Activated T-cell treated with anti-CD3 and anti-CD28 coated beads, Interleukin-2, amount 50 U/mL, for 1 hour (primary cell): ENCODE measurements at regions not wholly inside any gene's neighbourhood (a gene's known extent, or its start where the extent isn't known, plus 50 kb on each side); places are given as distances from the start of the nearest gene placed in this dataset.
"Not testable (repeated sequence)": the region's sequence is repeated elsewhere in the genome, so short reads cannot be mapped to it uniquely, and the experiment has no call there.

Source experiments
- DNase-seq: peaks from one replicate; pipeline ENCODE4 v3.0.0-alpha.2; 2020

DNA sequence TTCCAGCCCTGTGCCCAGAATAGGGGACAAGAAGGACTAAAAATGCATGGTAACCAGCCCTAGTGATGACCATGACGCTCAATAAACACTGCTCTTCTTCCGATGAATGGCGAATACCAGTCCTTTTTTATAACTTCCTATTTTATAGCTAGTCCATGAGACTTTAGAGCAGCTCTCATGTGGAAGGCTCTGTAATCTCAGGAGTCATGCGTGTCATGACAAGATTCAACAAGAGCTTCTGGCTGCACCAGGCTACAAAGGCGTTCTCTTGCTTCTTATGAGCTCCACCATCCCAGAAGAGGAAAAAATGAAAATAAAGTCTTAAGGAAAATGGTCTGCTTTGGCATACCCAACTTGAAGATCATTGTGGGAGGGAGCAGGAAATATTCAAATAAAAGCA, 141.0 kb downstream of the TMCO5A start:
- no peak for DNase-seq

DNA sequence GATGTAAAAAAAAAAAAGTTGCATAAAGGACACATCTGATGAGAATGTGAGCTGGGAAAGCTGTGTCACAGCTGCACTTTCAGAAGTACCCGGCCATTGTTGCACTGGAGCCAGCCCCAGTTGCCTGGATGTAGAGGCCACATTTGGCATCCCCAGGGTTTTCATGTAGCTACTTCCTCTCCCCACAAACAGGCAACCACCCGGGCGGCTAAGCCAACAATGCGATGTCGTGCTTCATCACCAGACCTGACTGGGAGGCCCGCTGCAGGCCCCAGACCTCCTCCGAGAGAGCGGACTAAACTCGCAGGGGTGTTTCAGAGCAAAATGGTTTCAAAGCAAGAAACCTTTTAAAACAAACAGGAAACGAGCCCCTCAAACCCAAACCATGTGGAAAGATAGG, 142.3 kb downstream of the TMCO5A start:
- DNase-seq, result no peak

- DNase-seq, result no peak
These were observed 144.8 kb downstream of the TMCO5A start for GRCh38 chr15:38079236-38079635.

- DNase-seq, result no peak
These were observed 146.3 kb downstream of the TMCO5A start for GRCh38 chr15:38080651-38081275.

DNA sequence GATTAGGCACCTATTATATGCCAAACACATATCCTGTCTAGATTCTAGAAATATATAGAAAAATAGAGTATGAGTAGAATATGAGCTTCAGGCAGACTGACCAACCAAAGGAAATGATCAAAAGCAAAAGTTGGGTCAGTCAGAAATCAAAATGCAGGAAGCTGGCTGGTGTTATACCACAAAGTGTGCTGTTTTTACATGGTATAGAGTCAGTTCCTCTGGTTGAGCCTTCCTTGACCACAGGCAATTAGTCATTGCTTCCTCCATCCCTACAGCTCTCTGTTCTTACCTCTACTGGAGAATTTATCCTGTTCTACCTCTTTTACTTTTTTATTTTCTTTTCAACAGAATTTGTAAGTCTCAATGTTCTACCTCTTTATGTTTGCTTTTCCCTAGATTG, 149.8 kb downstream of the TMCO5A start:
- no peak for DNase-seq

DNA sequence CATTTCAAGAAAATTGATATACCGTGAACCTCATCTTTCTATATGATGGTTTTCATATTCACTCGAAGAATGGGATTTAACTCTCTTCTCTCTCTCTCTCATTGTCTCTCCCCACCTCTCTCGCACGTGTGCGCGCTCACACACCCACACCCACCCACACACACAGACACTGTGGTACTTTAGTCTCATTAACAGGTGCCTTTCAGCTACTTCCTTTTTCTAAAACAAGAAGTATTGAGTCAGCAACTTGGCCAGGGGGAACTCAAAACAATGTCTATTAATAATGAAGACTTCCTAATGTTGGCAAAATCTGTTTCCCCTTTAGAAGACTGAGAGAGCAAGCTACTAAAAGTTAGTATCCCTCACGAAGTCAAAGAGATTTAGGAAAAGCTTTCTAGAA, 150.7 kb downstream of the TMCO5A start:
- no peak for DNase-seq

- no peak for DNase-seq
These were observed 151.6 kb downstream of the TMCO5A start for GRCh38 chr15:38085931-38086568.

DNA sequence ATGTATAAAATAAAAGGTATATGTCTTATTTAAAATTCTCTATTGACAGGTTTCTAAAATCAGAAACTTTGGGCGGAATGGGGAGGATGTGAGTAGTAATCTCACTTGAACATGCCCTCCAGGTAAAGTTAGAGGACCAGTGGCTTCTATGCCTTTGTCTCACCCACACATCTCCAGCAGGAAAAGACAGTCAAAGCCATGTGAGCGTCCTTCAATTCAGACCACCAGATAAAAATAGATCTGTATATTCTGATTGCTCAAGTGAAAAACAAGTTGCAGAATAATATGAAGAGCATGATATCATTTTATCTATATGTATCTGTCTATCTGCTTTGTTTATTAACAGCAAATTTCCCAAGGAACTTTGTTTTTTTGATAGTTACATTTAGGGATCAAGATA, 152.2 kb downstream of the TMCO5A start:
- no peak for DNase-seq

- DNase-seq, result no peak
These were observed 154.5 kb downstream of the TMCO5A start for GRCh38 chr15:38088971-38089370.

- no peak for DNase-seq
These were observed 155.8 kb downstream of the TMCO5A start for GRCh38 chr15:38090223-38090622.

- DNase-seq, result no peak
These were observed 156.2 kb downstream of the TMCO5A start for GRCh38 chr15:38090678-38091077.

DNA sequence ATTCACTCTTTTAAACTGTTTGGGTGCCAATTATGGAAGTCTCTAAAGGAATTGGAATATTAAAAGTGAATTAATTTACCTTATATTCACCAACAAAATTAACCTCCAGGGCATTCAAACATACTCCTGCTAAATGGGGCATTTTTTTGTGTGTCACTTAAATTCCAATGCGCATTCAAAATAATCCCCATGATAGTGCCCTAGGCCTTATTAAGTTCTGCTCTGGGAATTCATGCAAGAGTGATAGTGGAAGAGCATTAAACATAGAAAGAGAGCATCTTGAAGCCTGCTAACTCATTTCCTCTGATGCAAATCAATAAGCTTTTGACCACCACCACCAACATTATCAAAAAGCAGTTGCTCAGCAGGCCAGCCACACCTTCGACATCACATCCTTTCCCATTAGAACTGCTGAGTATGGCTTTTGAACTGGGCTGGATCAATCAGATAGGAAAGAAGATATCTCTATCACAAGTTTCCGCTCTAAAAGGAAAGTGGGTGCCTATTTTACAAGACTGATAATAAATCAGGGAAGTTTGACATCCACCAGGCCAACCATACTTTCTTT, 156.7 kb downstream of the TMCO5A start:
- DNase-seq, result no peak

- DNase-seq, result no peak
These were observed 158.7 kb upstream of the SPRED1 start for GRCh38 chr15:38093931-38094330.

DNA sequence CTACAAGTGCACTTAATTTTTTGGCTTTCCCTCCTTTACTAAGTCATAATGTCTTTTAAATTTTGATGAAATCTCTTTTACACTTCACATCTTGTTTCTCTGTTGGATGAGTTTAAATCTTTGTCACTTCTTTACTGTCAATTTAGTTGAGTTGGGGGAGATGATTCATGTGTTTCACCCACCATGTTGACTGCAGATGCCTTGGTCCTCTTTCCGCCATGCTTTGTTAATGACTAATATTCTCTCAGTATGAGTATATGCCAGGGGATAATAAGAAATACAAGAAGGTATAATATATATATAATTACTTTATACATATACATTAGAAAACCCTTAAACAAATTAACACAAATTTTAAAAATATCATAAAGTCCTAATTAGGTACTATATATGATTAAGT, 149.7 kb upstream of the SPRED1 start:
- no peak for DNase-seq

DNA sequence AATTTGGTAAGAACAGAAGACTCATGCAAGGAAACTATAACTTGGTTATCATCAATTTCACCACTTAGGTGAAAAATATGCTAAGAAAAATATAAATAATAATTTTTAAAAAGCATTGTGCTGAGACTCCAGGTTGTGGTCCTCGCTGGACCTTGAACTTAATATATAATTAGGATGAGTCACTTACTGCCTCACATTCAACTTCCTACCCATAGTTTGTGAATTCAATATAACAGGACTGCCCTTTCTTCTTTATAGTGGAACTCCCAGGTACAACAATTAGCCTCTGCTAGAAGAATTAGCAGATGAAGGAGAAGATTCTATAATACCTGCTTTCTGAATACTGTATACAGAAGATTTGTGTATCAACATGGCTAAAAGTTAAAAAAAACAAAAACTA, 149.1 kb upstream of the SPRED1 start:
- no peak for DNase-seq

DNA sequence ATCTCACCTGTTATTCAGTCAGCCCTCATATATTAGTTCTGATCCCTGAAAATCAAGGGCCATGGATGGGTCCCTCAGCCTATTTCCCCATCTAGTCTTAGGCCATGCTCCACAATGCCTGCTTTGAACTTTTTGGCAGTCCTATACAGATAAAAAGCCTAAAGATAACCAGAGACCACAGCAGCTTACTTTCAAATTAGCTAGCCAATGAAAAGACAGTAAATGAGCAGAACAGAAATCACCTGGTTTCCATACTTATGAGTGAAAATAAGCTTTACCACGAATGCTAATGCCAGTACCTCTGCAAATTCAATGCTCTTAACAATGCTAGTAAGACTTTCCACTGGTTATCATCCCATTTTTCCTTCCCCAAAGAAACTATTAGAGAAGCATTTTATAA, 141.6 kb upstream of the SPRED1 start:
- DNase-seq, result no peak

DNA sequence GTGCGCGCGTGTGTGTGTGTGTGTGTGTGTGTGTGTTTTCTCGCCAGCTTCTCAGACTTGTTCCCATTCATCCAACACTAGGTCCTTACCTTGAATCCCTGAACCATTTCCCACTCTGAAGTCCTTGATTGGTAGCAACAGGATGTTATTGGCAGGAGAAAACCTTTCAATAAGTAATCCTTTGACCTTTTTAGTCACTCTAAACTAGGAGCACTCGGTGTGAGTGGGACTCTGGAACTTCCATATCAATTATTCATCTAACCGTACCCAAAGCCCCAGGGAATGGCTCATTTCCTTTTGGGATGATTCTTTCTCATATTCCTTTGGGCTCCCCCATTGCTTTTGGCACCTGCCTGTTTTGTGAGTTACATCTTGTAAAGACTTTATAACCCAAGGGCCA, 140.2 kb upstream of the SPRED1 start:
- DNase-seq, result no peak

DNA sequence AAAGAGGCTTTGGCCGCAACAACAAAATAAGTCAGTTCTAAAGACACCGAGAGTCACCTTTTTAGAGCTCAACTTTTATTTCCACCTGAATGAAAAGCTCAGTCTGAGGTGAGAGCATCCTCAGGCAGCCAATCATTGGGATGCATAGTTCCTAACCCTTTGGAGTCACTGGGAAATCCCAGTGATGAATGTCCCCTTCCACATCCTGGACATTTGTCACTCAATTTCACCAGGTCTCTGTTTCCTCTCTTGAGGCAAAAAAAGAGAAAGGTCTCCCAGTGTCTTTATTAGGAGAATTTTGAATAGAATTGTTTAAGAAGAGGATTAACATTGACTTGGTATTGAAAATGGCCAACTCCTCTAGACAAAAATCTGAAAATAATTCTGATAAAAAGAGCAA, 137.5 kb upstream of the SPRED1 start:
- no peak for DNase-seq

- DNase-seq, result no peak
These were observed 134.9 kb upstream of the SPRED1 start for GRCh38 chr15:38117781-38118180.

- not testable (repeated sequence) for DNase-seq
These were observed 132.8 kb upstream of the SPRED1 start for GRCh38 chr15:38119865-38120264.

DNA sequence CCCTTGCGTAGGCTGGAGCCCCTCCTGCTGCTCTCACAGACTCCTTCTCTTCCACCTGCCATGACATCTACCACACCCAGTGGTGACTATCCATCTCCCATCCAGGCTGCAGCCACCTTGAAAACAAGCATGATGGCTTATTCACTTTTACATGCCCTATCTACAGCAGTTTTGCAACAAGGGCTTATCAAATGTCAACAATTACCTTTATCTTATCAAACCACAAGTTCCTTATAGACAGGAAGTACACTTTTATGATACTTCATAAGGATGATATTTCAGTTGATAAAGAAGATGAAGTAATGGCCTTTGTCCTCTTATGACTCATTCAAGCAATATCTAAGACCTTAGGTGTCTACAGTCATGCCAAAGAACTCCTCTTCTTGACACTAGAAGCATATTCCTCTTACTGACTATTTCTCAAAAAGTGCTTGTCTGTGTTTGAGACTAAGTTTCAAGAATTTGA, 125.3 kb upstream of the SPRED1 start:
- no peak for DNase-seq

DNA sequence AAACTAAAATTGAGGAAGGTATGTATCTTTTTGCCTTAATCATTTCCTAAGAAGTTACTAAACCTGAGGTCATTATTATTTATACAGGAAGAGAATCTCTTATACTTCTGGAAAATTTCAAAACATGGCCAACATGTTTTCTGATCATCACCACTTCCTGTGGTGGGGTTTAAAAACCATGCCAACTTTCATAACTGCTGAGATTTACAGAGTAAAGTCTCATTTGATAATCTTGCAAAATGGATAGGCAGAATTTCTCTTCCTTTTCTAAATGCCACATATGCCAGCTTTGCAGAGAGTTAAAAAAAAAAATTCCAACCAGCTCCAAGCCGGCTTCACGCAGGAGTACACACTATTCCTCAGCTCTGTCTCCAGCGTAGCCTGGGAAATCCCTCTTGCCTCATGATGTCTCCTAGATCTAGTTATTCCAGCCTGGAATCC, 124.3 kb upstream of the SPRED1 start:
- DNase-seq, result no peak

- DNase-seq, result no peak
These were observed 123.7 kb upstream of the SPRED1 start for GRCh38 chr15:38128921-38129320.

DNA sequence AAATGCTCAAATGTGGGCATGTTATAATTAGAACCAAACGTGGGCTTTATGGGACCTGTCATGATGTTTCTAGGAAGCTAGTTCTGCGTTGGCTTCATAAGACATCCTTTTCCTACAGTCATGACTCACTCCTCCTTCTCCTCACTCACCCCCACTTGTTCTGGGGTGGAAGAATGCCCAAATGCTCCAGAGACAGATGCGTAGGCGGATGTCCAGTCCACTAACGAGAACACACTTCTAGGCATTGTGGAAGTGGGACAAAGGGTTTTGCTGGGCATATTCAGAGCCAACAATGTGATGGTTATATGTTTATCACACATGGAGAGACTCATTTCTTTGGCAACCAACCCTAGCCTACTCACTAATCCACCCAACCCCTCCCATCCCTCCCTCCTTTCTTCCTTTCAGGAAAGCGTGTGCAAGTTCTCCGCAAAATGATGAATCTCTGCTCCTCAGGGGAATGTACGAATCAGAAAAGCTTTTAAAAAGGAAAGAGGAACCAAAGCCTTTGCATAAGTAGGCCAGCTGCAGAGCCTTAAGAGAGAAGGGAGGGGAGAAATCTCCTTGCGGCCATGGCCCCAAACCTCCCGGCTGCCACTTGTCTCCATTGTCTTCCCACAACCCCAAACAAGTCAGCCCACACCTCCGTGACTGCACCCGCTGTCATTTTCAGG, 123.0 kb upstream of the SPRED1 start:
- no peak for DNase-seq
